SU-DHL-6 (cell line): ENCODE measurements at regions not wholly inside any gene's neighbourhood (a gene's known extent, or its start where the extent isn't known, plus 50 kb on each side); places are given as distances from the start of the nearest gene placed in this dataset.

Experiments
- H2AFZ ChIP-seq: fragments of 200-600 bp; sonication (generic); 2 replicates; pipeline ENCODE4 v1.6.1; 2014; ENCODE audit warnings: low read depth, mild to moderate bottlenecking, moderate library complexity, mixed read lengths, antibody characterized with exemption, low read length; ENCODE audit not compliant: severe bottlenecking
- H3F3A ChIP-seq: fragments of 200-600 bp; shearing (Covaris generic); 2 replicates; pipeline ENCODE4 v1.6.0; 2016; ENCODE audit warnings: antibody characterized with exemption, mild to moderate bottlenecking; ENCODE audit not compliant: insufficient read depth
- H3K27ac ChIP-seq: fragments of 200-600 bp; sonication (generic); 2 replicates; pipeline ENCODE4 v1.5.1; 2016; ENCODE audit warnings: low read depth, mild to moderate bottlenecking, low read length, moderate library complexity, mixed read lengths
- H3K27me3 ChIP-seq: fragments of 200-600 bp; sonication (generic), shearing (Covaris generic); 2 replicates; pipeline ENCODE4 v1.6.0; 2014; ENCODE audit warnings: mild to moderate bottlenecking, low read length
- H3K36me3 ChIP-seq: fragments of 200-600 bp; sonication (generic); 2 replicates; pipeline ENCODE4 v1.6.1; 2014; ENCODE audit warnings: mild to moderate bottlenecking, low read length, mixed read lengths
- H3K4me2 ChIP-seq: fragments of 300-600, 200-600 bp; shearing (Covaris generic), sonication (generic); 2 replicates; pipeline ENCODE4 v1.6.0; 2014; ENCODE audit warnings: low read length, low read depth, mild to moderate bottlenecking; ENCODE audit not compliant: poor library complexity, severe bottlenecking
- H3K4me3 ChIP-seq: fragments of 200-600 bp; sonication (generic); 2 replicates; pipeline ENCODE4 v1.5.1; 2014; ENCODE audit warnings: antibody characterized with exemption, low read length, mild to moderate bottlenecking, mixed read lengths; ENCODE audit not compliant: insufficient read depth, poor library complexity, severe bottlenecking
- H3K79me2 ChIP-seq: fragments of 200-600 bp; sonication (generic); 2 replicates; pipeline ENCODE4 v1.6.1; 2014; ENCODE audit warnings: mild to moderate bottlenecking, low read length, moderate library complexity; ENCODE audit not compliant: insufficient read depth
- H3K9ac ChIP-seq: fragments of 200-600 bp; sonication (generic); 2 replicates; pipeline ENCODE4 v1.7.0; 2014; ENCODE audit warnings: mild to moderate bottlenecking, low read length
- H3K9me2 ChIP-seq: fragments of 200-600 bp; sonication (generic); replicated peaks from 2 replicates; pipeline ENCODE4 v1.6.1; 2014; ENCODE audit warnings: low read length; ENCODE audit not compliant: insufficient read depth
- H3K9me3 ChIP-seq: fragments of 200-600 bp; sonication (generic); 2 replicates; pipeline ENCODE4 v1.6.1; 2014; ENCODE audit warnings: low read length, mixed read lengths; ENCODE audit not compliant: insufficient read depth
- H4K20me1 ChIP-seq: fragments of 200-600 bp; sonication (generic); 2 replicates; pipeline ENCODE4 v1.6.1; 2014; ENCODE audit warnings: low read depth, mild to moderate bottlenecking, antibody characterized with exemption, low read length, moderate library complexity, mixed read lengths
- EZH2phosphoT487 ChIP-seq: fragments of 200-600 bp; sonication (generic), shearing (Covaris generic); conservative IDR thresholded peaks from 2 replicates; pipeline ENCODE4 v1.6.1; 2018; ENCODE audit warnings: mild to moderate bottlenecking, antibody characterized with exemption, low read length, moderate library complexity, mixed read lengths
- TF ChIP-seq, protein P1 (sequence below): fragments of 200-600 bp; sonication (generic); IDR thresholded peaks from one replicate; pipeline ENCODE4 v1.5.1; 2017; ENCODE audit warnings: antibody characterized with exemption, mild to moderate bottlenecking, low read length, moderate library complexity; ENCODE audit not compliant: insufficient read depth, poor library complexity, severe bottlenecking

DNA sequence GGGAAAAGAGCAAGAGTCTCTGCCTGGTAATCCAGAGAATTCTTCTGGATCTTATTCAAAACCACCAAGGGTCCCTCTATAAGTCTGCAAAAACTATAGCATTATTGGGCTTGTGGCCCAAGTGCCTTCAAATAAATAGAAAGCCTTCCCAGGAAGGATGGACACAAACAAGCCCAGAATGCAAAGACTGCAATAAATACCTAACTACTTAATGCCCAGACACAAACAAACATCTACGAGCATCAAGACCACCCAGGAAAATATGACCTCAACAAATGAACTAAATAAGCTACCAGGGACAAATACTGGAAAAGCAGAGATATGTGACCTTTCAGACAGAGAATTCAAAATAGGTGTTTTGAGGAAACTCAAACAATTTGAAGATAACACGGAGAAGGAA is 355.8 kb upstream of the GRAMD2B start:
- Histone ChIP-seq H3F3A (no peaks in the 10 kb centered on the region), H4K20me1 (no peaks in the 10 kb centered on the region), H3K9me3 (no peaks in the 10 kb centered on the region), H3K4me3 (no peak overlapping the region), H3K27me3 (no peaks in the 10 kb centered on the region), H3K27ac (no peak overlapping the region), H3K4me2 (no peak overlapping the region), H3K79me2 (no peaks in the 10 kb centered on the region), H3K36me3 (no peaks in the 10 kb centered on the region), H3K9me2 (no peaks in the 10 kb centered on the region), H2AFZ (no peak overlapping the region), H3K9ac (no peak overlapping the region)
- no peak for TF ChIP-seq EZH2phosphoT487
- TF ChIP-seq, protein P1, sequence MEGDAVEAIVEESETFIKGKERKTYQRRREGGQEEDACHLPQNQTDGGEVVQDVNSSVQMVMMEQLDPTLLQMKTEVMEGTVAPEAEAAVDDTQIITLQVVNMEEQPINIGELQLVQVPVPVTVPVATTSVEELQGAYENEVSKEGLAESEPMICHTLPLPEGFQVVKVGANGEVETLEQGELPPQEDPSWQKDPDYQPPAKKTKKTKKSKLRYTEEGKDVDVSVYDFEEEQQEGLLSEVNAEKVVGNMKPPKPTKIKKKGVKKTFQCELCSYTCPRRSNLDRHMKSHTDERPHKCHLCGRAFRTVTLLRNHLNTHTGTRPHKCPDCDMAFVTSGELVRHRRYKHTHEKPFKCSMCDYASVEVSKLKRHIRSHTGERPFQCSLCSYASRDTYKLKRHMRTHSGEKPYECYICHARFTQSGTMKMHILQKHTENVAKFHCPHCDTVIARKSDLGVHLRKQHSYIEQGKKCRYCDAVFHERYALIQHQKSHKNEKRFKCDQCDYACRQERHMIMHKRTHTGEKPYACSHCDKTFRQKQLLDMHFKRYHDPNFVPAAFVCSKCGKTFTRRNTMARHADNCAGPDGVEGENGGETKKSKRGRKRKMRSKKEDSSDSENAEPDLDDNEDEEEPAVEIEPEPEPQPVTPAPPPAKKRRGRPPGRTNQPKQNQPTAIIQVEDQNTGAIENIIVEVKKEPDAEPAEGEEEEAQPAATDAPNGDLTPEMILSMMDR, result no peak

DNA sequence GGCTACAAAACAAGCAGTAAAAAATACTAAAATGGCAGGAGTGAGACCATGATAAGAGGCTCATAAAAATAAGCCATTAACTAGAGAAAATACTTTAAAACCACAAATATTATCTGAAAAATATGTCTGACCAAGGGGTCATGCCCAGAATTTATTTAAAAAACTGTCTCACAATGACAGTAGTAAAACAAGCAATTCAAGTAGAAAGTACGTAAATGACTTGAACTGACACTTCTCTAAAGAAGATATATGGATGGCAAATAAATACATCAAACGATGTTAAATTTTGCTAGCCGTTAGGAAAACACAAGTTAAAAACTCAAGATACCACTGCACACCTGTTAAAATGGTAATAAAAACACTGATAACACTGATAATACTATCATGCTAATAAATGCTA is 353.9 kb upstream of the GRAMD2B start:
- Histone ChIP-seq H3K36me3 (no peaks in the 10 kb centered on the region), H4K20me1 (no peaks in the 10 kb centered on the region), H3K79me2 (no peaks in the 10 kb centered on the region), H3K4me3 (no peak overlapping the region), H2AFZ (no peak overlapping the region), H3K9ac (no peak overlapping the region), H3K27me3 (no peaks in the 10 kb centered on the region), H3K27ac (no peak overlapping the region), H3F3A (no peaks in the 10 kb centered on the region), H3K9me3 (no peaks in the 10 kb centered on the region), H3K9me2 (no peaks in the 10 kb centered on the region), H3K4me2 (no peak overlapping the region)
- TF ChIP-seq EZH2phosphoT487, result no peak
- TF ChIP-seq, protein P1, result no peak

- Histone ChIP-seq H3K27ac (no peak overlapping the region), H3F3A (no peaks in the 10 kb centered on the region), H3K4me2 (no peak overlapping the region), H3K9ac (no peak overlapping the region), H2AFZ (no peak overlapping the region), H3K9me3 (no peaks in the 10 kb centered on the region), H3K36me3 (no peaks in the 10 kb centered on the region), H3K4me3 (no peak overlapping the region), H3K27me3 (no peaks in the 10 kb centered on the region), H3K79me2 (no peaks in the 10 kb centered on the region), H3K9me2 (no peaks in the 10 kb centered on the region), H4K20me1 (no peaks in the 10 kb centered on the region)
- TF ChIP-seq, protein P1, result no peak
- no peak for TF ChIP-seq EZH2phosphoT487
These were observed 352.7 kb upstream of the GRAMD2B start for GRCh38 chr5:126070481-126070880.
